Subcutaneous abdominal adipose tissue (tissue), 5 donors: ENCODE measurements at regions not wholly inside any gene's neighbourhood (a gene's known extent, or its start where the extent isn't known, plus 50 kb on each side); places are given as distances from the start of the nearest gene placed in this dataset.

ENCODE experiments used
- H3K27ac ChIP-seq: one replicate; pipeline ENCODE4 v1.7.0; 2013; ENCODE audit warnings: low read depth, mild to moderate bottlenecking, inconsistent platforms, low read length, moderate library complexity
- H3K27me3 ChIP-seq, 5 donors: one replicate each; pipeline ENCODE4 v1.7.0; 2013; ENCODE audit warnings: low read length in 5 of 5, inconsistent platforms in 1 of 5; ENCODE audit not compliant: control insufficient read depth in 5 of 5, insufficient read depth in 4 of 5
- H3K36me3 ChIP-seq, 5 donors: one replicate each; pipeline ENCODE4 v1.7.0; 2013; ENCODE audit warnings: low read length in 5 of 5; ENCODE audit not compliant: control insufficient read depth in 5 of 5, insufficient read depth in 5 of 5
- H3K4me1 ChIP-seq, 5 donors: one replicate each; pipeline ENCODE4 v1.7.0; 2013; ENCODE audit warnings: low read length in 5 of 5, mild to moderate bottlenecking in 3 of 5, moderate library complexity in 1 of 5; ENCODE audit not compliant: control insufficient read depth in 5 of 5, insufficient read depth in 5 of 5
- H3K4me3 ChIP-seq, 5 donors: one replicate each; pipeline ENCODE4 v1.7.0; 2013; ENCODE audit warnings: low read length in 5 of 5, low read depth in 1 of 5
- H3K9ac ChIP-seq, 5 donors: one replicate each; pipeline ENCODE4 v1.7.0; 2013; ENCODE audit warnings: low read length in 5 of 5, mild to moderate bottlenecking in 4 of 5, moderate library complexity in 3 of 5
- H3K9me3 ChIP-seq, 5 donors: one replicate each; pipeline ENCODE4 v1.7.0; 2013; ENCODE audit warnings: low read length in 5 of 5; ENCODE audit not compliant: control insufficient read depth in 5 of 5
- donor health status: healthy.
- donor health status: healthy.
- donor health status: healthy.
- donor health status: healthy.
- donor health status: healthy.

- H3K27ac ChIP-seq: no peak overlapping the region
- no peak overlapping the region for H3K4me3 ChIP-seq
- no peaks in the 10 kb centered on the region for H3K27me3 ChIP-seq
- H3K9me3 ChIP-seq: peaks cover 0 to 3% (median 0%) of the 10 kb centered on the region in 5 donors
- H3K9ac ChIP-seq: no peak overlapping the region
- H3K4me1 ChIP-seq: no peaks in the 10 kb centered on the region
- no peaks in the 10 kb centered on the region for H3K36me3 ChIP-seq
These were observed 549.2 kb upstream of the CDH11 start for GRCh38 chr16:65671071-65671470.

GRCh38 chr16:65668064-65668595 lies 546.3 kb upstream of the CDH11 start:
- peaks cover 0 to 3% (median 0%) of the 10 kb centered on the region in 5 donors for H3K9me3 ChIP-seq
- no peak overlapping the region for H3K27ac ChIP-seq
- H3K4me3 ChIP-seq: no peak overlapping the region
- H3K36me3 ChIP-seq: no peaks in the 10 kb centered on the region
- no peak overlapping the region for H3K9ac ChIP-seq
- H3K4me1 ChIP-seq: no peaks in the 10 kb centered on the region
- no peaks in the 10 kb centered on the region for H3K27me3 ChIP-seq

- H3K27ac ChIP-seq: no peak overlapping the region
- no peaks in the 10 kb centered on the region for H3K4me1 ChIP-seq
- peaks cover 0 to 3% (median 0%) of the 10 kb centered on the region in 5 donors for H3K9me3 ChIP-seq
- H3K9ac ChIP-seq: no peak overlapping the region
- H3K36me3 ChIP-seq: no peaks in the 10 kb centered on the region
- H3K27me3 ChIP-seq: no peaks in the 10 kb centered on the region
- no peak overlapping the region for H3K4me3 ChIP-seq
These were observed 545.2 kb upstream of the CDH11 start for GRCh38 chr16:65667011-65667578.

GRCh38 chr16:65666132-65666941 lies 544.5 kb upstream of the CDH11 start:
- Histone ChIP-seq H3K27ac (no peak overlapping the region), H3K4me1 (no peaks in the 10 kb centered on the region)

GRCh38 chr16:65665586-65665985 lies 543.7 kb upstream of the CDH11 start:
- no peaks in the 10 kb centered on the region for H3K36me3 ChIP-seq
- no peak overlapping the region for H3K9ac ChIP-seq
- no peaks in the 10 kb centered on the region for H3K27me3 ChIP-seq
- no peak overlapping the region for H3K27ac ChIP-seq
- no peaks in the 10 kb centered on the region for H3K4me1 ChIP-seq
- H3K9me3 ChIP-seq: peaks cover 0 to 3% (median 0%) of the 10 kb centered on the region in 5 donors
- no peak overlapping the region for H3K4me3 ChIP-seq

More at GRCh38 chr16:65666132-65666941, 544.5 kb upstream of the CDH11 start:
- Histone ChIP-seq H3K4me3 (no peak overlapping the region), H3K9me3 (peaks cover 0 to 3% (median 0%) of the 10 kb centered on the region in 5 donors), H3K9ac (no peak overlapping the region), H3K27me3 (no peaks in the 10 kb centered on the region), H3K36me3 (no peaks in the 10 kb centered on the region)

GRCh38 chr16:65663774-65664173 lies 541.9 kb upstream of the CDH11 start:
- H3K4me3 ChIP-seq: no peak overlapping the region
- peaks cover 0 to 4% (median 0%) of the 10 kb centered on the region in 5 donors for H3K27me3 ChIP-seq
- no peaks in the 10 kb centered on the region for H3K9me3 ChIP-seq
- H3K9ac ChIP-seq: no peak overlapping the region
- peaks cover 0 to 1% (median 0%) of the 10 kb centered on the region in 5 donors for H3K4me1 ChIP-seq
- no peak overlapping the region for H3K27ac ChIP-seq
- H3K36me3 ChIP-seq: no peaks in the 10 kb centered on the region

DNA sequence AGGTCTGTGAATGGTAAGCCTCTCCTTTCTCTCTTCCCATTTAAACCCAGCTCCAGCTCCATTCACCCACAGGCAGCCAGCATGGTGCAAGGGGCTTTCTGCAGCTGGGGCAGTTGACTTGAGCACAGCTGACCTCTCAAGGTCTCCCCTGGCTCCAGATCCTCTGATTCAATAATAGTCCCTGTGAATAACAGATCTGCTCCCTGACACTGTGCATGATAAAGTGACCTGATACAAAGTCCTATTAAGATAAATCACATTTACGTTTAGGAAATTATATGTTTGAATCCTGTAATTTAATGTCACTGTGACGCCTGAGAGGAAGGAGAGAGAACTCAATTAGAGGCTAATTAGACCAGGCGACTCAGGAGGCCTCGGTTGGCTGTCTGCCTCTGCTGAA lies 540.4 kb upstream of the CDH11 start:
- Histone ChIP-seq H3K9me3 (no peaks in the 10 kb centered on the region), H3K36me3 (no peaks in the 10 kb centered on the region), H3K27ac (no peak overlapping the region), H3K27me3 (peaks cover 0 to 4% (median 0%) of the 10 kb centered on the region in 5 donors), H3K9ac (no peak overlapping the region), H3K4me3 (no peak overlapping the region), H3K4me1 (peaks cover 0 to 11% (median 0%) of the 10 kb centered on the region in 5 donors)

DNA sequence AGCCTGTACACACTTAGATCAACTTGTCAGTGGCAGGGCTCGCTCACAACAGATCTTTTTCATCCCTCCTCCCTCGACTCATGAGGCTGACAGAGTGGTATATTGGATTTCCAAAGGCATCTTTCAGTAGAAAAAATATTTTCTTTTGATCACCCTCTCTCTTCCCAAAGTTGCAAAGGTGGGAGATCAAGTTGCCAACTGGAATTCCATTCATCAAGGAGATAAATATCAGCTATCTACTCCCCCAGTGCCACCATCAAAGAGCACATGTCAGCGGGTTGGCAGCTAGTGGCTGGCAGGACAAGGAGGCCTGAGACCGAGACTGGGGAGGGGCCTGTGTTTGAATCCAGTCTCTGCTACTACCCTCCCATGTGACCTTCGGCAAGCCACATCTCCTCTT lies 539.7 kb upstream of the CDH11 start:
- Histone ChIP-seq H3K27ac (no peak overlapping the region), H3K36me3 (no peaks in the 10 kb centered on the region), H3K4me3 (no peak overlapping the region), H3K27me3 (peaks cover 0 to 5% (median 2%) of the 10 kb centered on the region in 5 donors), H3K9ac (no peak overlapping the region), H3K9me3 (no peaks in the 10 kb centered on the region), H3K4me1 (peaks cover 0 to 15% (median 0%) of the 10 kb centered on the region in 5 donors)

DNA sequence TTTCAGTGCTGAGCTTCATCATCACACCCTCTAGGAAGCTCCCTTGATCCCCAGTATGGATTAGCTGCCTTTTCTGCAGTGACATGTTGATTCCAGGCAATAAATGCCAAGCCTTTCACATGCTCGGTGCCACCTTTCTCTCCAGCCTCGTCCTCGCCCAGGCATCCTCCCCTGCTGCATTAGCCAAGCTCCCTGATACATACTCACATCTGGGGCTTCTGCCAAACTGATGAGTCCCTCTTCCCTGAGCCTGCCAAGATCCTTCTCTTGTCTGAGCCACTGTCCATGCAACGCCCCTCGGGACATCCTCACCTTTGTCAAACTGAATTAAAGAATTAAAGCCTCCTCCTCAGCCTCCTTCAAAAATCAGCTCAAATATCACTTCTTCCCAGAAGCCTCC lies 538.5 kb upstream of the CDH11 start:
- Histone ChIP-seq H3K27ac (no peak overlapping the region), H3K4me3 (no peak overlapping the region), H3K27me3 (peaks cover 0 to 11% (median 5%) of the 10 kb centered on the region in 5 donors), H3K36me3 (no peaks in the 10 kb centered on the region), H3K9ac (no peak overlapping the region), H3K9me3 (no peaks in the 10 kb centered on the region), H3K4me1 (peaks cover 0 to 15% (median 0%) of the 10 kb centered on the region in 5 donors)

DNA sequence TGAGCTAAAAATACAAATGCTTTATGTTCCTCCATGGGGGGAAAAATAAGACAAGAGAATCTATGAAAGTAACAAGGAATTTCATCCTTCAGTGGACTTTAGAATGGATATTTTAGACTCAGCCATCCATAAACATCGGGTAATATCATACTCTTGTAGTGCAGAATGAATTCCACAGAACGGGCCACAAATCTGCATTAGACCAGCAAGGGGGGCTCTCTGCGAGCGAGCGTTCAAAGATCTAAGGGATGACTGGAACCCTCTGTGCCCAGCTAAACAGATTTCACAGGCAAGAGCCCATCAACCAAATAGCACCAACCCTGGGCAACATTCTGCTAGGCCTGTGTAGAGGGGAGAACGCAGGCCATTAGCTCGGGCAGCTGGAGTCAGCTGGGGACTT lies 537.9 kb upstream of the CDH11 start:
- Histone ChIP-seq H3K27ac (no peak overlapping the region), H3K9me3 (no peaks in the 10 kb centered on the region), H3K4me3 (no peak overlapping the region), H3K4me1 (peaks cover 0 to 15% (median 0%) of the 10 kb centered on the region in 5 donors), H3K27me3 (peaks cover 0 to 11% (median 5%) of the 10 kb centered on the region in 5 donors), H3K36me3 (no peaks in the 10 kb centered on the region), H3K9ac (no peak overlapping the region)
